ENCODE measurements at regions not wholly inside any gene's neighbourhood (a gene's known extent, or its start where the extent isn't known, plus 50 kb on each side); places are given as distances from the start of the nearest gene placed in this dataset.

GRCh38 chr4:62706423-62706822, 1506.3 kb downstream of the ADGRL3 start (continued):
- TF ChIP-seq TIGD3 (CRISPR knock-in tag; IDR thresholded peaks at IDR 0.05; ENCODE audit: borderline replicate concordance) (no peak), CHD4 (IDR thresholded peaks at IDR 0.05; ENCODE audit: borderline replicate concordance, low read length) (no peak)
- TF ChIP-seq, protein P1, sequence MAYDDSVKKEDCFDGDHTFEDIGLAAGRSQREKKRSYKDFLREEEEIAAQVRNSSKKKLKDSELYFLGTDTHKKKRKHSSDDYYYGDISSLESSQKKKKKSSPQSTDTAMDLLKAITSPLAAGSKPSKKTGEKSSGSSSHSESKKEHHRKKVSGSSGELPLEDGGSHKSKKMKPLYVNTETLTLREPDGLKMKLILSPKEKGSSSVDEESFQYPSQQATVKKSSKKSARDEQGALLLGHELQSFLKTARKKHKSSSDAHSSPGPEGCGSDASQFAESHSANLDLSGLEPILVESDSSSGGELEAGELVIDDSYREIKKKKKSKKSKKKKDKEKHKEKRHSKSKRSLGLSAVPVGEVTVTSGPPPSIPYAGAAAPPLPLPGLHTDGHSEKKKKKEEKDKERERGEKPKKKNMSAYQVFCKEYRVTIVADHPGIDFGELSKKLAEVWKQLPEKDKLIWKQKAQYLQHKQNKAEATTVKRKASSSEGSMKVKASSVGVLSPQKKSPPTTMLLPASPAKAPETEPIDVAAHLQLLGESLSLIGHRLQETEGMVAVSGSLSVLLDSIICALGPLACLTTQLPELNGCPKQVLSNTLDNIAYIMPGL (CRISPR knock-in tag; IDR thresholded peaks at IDR 0.05; ENCODE audit: borderline replicate concordance in 1 of 2, low read depth in 1 of 2): no peak

GRCh38 chr4:62683799-62684566, 1483.9 kb downstream of the ADGRL3 start:
- 80% methylated on average over 7 of the region's 13 CpGs for WGBS (ENCODE audit: low lambda C conversion rate)
- no peak for ATAC-seq
- Histone ChIP-seq H3K27me3 (ENCODE audit: control insufficient read depth in 1 of 2, insufficient read depth in 2 of 2, low read length in 2 of 2) (no peaks in the 10 kb centered on the region), H3K4me2 (ENCODE audit: low read depth, low read length) (no peak overlapping the region), H3K79me2 (ENCODE audit: insufficient read depth, low read length) (no peaks in the 10 kb centered on the region), H2AFZ (ENCODE audit: low read length) (no peak overlapping the region), H3K4me3 (replicated peaks in 1 of 3; ENCODE audit: insufficient read depth in 1 of 3, low read depth in 2 of 3, low read length in 3 of 3) (no peak overlapping the region), H3K4me1 (ENCODE audit: insufficient read depth, low read length) (no peaks in the 10 kb centered on the region), H3K27ac (ENCODE audit: extremely low read length, insufficient read depth, low read length) (no peak overlapping the region), H4K20me1 (ENCODE audit: insufficient read depth, low read length) (no peaks in the 10 kb centered on the region), H3K9me3 (ENCODE audit: low read length) (no peaks in the 10 kb centered on the region), H3K9ac (ENCODE audit: insufficient read depth, low read depth, low read length) (no peak overlapping the region), H3K36me3 (replicated peaks in 1 of 2; ENCODE audit: control insufficient read depth in 1 of 2, insufficient read depth in 2 of 2, low read length in 2 of 2) (no peaks in the 10 kb centered on the region)
- ChIA-PET CTCF (ENCODE audit: low intra/inter-chr PET ratio, low total read pairs) (no interaction called here), POLR2A (no interaction called here)
- no TSS peak for BruUV-seq (replicated peaks)
- no peak for FAIRE-seq
- DNase-seq (ENCODE audit: low spot score): no peak
- intact Hi-C loops (cut with micrococcal nuclease; ENCODE audit: unreplicated experiment): no loop called here
- in situ Hi-C loops (cut with HindIII; ENCODE audit: extremely low pct_ligation_motif_present, low pct_unique_long_range_greater_than_20kb): no loop called here
- TF ChIP-seq ZNF143 (CRISPR knock-in tag; IDR thresholded peaks at IDR 0.05): no peak
- no peak for TF ChIP-seq MXI1 (IDR thresholded peaks at IDR 0.05; ENCODE audit: borderline replicate concordance, low read depth, low read length)
- TF ChIP-seq ZNF777 (CRISPR knock-in tag; IDR thresholded peaks at IDR 0.05): no peak
- TF ChIP-seq, protein P2, sequence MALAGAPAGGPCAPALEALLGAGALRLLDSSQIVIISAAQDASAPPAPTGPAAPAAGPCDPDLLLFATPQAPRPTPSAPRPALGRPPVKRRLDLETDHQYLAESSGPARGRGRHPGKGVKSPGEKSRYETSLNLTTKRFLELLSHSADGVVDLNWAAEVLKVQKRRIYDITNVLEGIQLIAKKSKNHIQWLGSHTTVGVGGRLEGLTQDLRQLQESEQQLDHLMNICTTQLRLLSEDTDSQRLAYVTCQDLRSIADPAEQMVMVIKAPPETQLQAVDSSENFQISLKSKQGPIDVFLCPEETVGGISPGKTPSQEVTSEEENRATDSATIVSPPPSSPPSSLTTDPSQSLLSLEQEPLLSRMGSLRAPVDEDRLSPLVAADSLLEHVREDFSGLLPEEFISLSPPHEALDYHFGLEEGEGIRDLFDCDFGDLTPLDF (CRISPR knock-in tag; IDR thresholded peaks at IDR 0.05): no peak
- TF ChIP-seq, protein P3, sequence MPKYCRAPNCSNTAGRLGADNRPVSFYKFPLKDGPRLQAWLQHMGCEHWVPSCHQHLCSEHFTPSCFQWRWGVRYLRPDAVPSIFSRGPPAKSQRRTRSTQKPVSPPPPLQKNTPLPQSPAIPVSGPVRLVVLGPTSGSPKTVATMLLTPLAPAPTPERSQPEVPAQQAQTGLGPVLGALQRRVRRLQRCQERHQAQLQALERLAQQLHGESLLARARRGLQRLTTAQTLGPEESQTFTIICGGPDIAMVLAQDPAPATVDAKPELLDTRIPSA (CRISPR knock-in tag; IDR thresholded peaks at IDR 0.05; ENCODE audit: borderline replicate concordance): no peak
- TF ChIP-seq, protein P4, sequence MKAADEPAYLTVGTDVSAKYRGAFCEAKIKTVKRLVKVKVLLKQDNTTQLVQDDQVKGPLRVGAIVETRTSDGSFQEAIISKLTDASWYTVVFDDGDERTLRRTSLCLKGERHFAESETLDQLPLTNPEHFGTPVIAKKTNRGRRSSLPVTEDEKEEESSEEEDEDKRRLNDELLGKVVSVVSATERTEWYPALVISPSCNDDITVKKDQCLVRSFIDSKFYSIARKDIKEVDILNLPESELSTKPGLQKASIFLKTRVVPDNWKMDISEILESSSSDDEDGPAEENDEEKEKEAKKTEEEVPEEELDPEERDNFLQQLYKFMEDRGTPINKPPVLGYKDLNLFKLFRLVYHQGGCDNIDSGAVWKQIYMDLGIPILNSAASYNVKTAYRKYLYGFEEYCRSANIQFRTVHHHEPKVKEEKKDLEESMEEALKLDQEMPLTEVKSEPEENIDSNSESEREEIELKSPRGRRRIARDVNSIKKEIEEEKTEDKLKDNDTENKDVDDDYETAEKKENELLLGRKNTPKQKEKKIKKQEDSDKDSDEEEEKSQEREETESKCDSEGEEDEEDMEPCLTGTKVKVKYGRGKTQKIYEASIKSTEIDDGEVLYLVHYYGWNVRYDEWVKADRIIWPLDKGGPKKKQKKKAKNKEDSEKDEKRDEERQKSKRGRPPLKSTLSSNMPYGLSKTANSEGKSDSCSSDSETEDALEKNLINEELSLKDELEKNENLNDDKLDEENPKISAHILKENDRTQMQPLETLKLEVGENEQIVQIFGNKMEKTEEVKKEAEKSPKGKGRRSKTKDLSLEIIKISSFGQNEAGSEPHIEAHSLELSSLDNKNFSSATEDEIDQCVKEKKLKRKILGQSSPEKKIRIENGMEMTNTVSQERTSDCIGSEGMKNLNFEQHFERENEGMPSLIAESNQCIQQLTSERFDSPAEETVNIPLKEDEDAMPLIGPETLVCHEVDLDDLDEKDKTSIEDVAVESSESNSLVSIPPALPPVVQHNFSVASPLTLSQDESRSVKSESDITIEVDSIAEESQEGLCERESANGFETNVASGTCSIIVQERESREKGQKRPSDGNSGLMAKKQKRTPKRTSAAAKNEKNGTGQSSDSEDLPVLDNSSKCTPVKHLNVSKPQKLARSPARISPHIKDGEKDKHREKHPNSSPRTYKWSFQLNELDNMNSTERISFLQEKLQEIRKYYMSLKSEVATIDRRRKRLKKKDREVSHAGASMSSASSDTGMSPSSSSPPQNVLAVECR (CRISPR knock-in tag; IDR thresholded peaks at IDR 0.05; ENCODE audit: borderline replicate concordance): no peak
- no peak for TF ChIP-seq TARDBP (CRISPR knock-in tag; IDR thresholded peaks at IDR 0.05)
- no peak for TF ChIP-seq ZSCAN31 (CRISPR knock-in tag; IDR thresholded peaks at IDR 0.05; ENCODE audit: low read depth)
- no peak for TF ChIP-seq SKI (IDR thresholded peaks at IDR 0.05; ENCODE audit: partially characterized antibody)

All from HepG2 (cell line).